ENCODE measurements at regions not wholly inside any gene's neighbourhood (a gene's known extent, or its start where the extent isn't known, plus 50 kb on each side); places are given as distances from the start of the nearest gene placed in this dataset.

GRCh38 chr4:151940926-151941617 is 180.3 kb upstream of the GATB start:
- 85 to 87% methylated on average over 1 of the region's 3 CpGs for WGBS, 2 experiments (ENCODE audit: insufficient coverage in 2 of 2)
- no peaks in the 10 kb centered on the region for H3K4me1 ChIP-seq (ENCODE audit: control insufficient read depth, insufficient read depth, low read length, poor library complexity, severe bottlenecking)
- H3K36me3 ChIP-seq (ENCODE audit: control insufficient read depth, insufficient read depth, low read length) = no peaks in the 10 kb centered on the region
- H3K27ac ChIP-seq (ENCODE audit: low read depth, low read length, severe bottlenecking) = no peak overlapping the region
- peaks cover 6% of the 10 kb centered on the region for H3K9me3 ChIP-seq (ENCODE audit: control insufficient read depth, low read length)
- H3K4me3 ChIP-seq (ENCODE audit: extremely low read depth, insufficient read depth, low read length, poor library complexity, severe bottlenecking) = no peak overlapping the region

- Histone ChIP-seq H3K36me3 (ENCODE audit: control insufficient read depth, insufficient read depth, low read length) (no peaks in the 10 kb centered on the region), H3K4me3 (ENCODE audit: extremely low read depth, insufficient read depth, low read length, poor library complexity, severe bottlenecking) (no peak overlapping the region), H3K9me3 (ENCODE audit: control insufficient read depth, low read length) (no peaks in the 10 kb centered on the region), H3K27ac (ENCODE audit: low read depth, low read length, severe bottlenecking) (no peak overlapping the region), H3K4me1 (ENCODE audit: control insufficient read depth, insufficient read depth, low read length, poor library complexity, severe bottlenecking) (no peaks in the 10 kb centered on the region)
- WGBS, 2 experiments (ENCODE audit: insufficient coverage in 2 of 2) = 86 to 100% methylated on average over 2 of the region's 2 CpGs
Observed at GRCh38 chr4:151940291-151940690, 179.5 kb upstream of the GATB start.

- Histone ChIP-seq H3K4me3 (ENCODE audit: extremely low read depth, insufficient read depth, low read length, poor library complexity, severe bottlenecking) (no peak overlapping the region), H3K36me3 (ENCODE audit: control insufficient read depth, insufficient read depth, low read length) (no peaks in the 10 kb centered on the region), H3K27ac (ENCODE audit: low read depth, low read length, severe bottlenecking) (no peak overlapping the region), H3K4me1 (ENCODE audit: control insufficient read depth, insufficient read depth, low read length, poor library complexity, severe bottlenecking) (no peaks in the 10 kb centered on the region), H3K9me3 (ENCODE audit: control insufficient read depth, low read length) (no peaks in the 10 kb centered on the region)
- 80 to 83% methylated on average over 1 to 2 of the region's 3 CpGs for WGBS, 2 experiments (ENCODE audit: insufficient coverage in 2 of 2)
Observed at GRCh38 chr4:151939670-151940069, 178.9 kb upstream of the GATB start.

- no peak overlapping the region for H3K27ac ChIP-seq (ENCODE audit: low read depth, low read length, severe bottlenecking)
- WGBS, 2 experiments (ENCODE audit: insufficient coverage in 2 of 2) = 100% methylated on average over 1 of the region's 1 CpG; no CpG with 5 or more reads in 1 of the 2 experiments
- no peaks in the 10 kb centered on the region for H3K4me1 ChIP-seq (ENCODE audit: control insufficient read depth, insufficient read depth, low read length, poor library complexity, severe bottlenecking)
- no peak overlapping the region for H3K4me3 ChIP-seq (ENCODE audit: extremely low read depth, insufficient read depth, low read length, poor library complexity, severe bottlenecking)
- no peaks in the 10 kb centered on the region for H3K36me3 ChIP-seq (ENCODE audit: control insufficient read depth, insufficient read depth, low read length)
- no peaks in the 10 kb centered on the region for H3K9me3 ChIP-seq (ENCODE audit: control insufficient read depth, low read length)
Observed at GRCh38 chr4:151935411-151935810, 174.6 kb upstream of the GATB start.

GRCh38 chr4:151934766-151935165 is 174.0 kb upstream of the GATB start:
- Histone ChIP-seq H3K4me1 (ENCODE audit: control insufficient read depth, insufficient read depth, low read length, poor library complexity, severe bottlenecking) (no peaks in the 10 kb centered on the region), H3K36me3 (ENCODE audit: control insufficient read depth, insufficient read depth, low read length) (no peaks in the 10 kb centered on the region), H3K9me3 (ENCODE audit: control insufficient read depth, low read length) (no peaks in the 10 kb centered on the region), H3K27ac (ENCODE audit: low read depth, low read length, severe bottlenecking) (no peak overlapping the region), H3K4me3 (ENCODE audit: extremely low read depth, insufficient read depth, low read length, poor library complexity, severe bottlenecking) (no peak overlapping the region)
- 94 to 100% methylated on average over 1 to 4 of the region's 5 CpGs for WGBS, 2 experiments (ENCODE audit: insufficient coverage in 2 of 2)

GRCh38 chr4:151933122-151933827 is 172.5 kb upstream of the GATB start:
- Histone ChIP-seq H3K4me1 (ENCODE audit: control insufficient read depth, insufficient read depth, low read length, poor library complexity, severe bottlenecking) (no peaks in the 10 kb centered on the region), H3K9me3 (ENCODE audit: control insufficient read depth, low read length) (no peaks in the 10 kb centered on the region), H3K27ac (ENCODE audit: low read depth, low read length, severe bottlenecking) (no peak overlapping the region), H3K36me3 (ENCODE audit: control insufficient read depth, insufficient read depth, low read length) (no peaks in the 10 kb centered on the region), H3K4me3 (ENCODE audit: extremely low read depth, insufficient read depth, low read length, poor library complexity, severe bottlenecking) (no peak overlapping the region)
- WGBS, 2 experiments (ENCODE audit: insufficient coverage in 2 of 2) = 85 to 97% methylated on average over 9 to 11 of the region's 13 CpGs

- no peaks in the 10 kb centered on the region for H3K36me3 ChIP-seq (ENCODE audit: control insufficient read depth, insufficient read depth, low read length)
- WGBS, 2 experiments (ENCODE audit: insufficient coverage in 2 of 2) = 100% methylated on average over 1 of the region's 2 CpGs
Observed at GRCh38 chr4:151931563-151931962, 170.8 kb upstream of the GATB start.

GRCh38 chr4:151930372-151930771 is 169.6 kb upstream of the GATB start:
- WGBS, 2 experiments (ENCODE audit: insufficient coverage in 2 of 2) = 100% methylated on average over 1 of the region's 2 CpGs; no CpG with 5 or more reads in 1 of the 2 experiments
- no peaks in the 10 kb centered on the region for H3K36me3 ChIP-seq (ENCODE audit: control insufficient read depth, insufficient read depth, low read length)

More at GRCh38 chr4:151931563-151931962, 170.8 kb upstream of the GATB start:
- no peaks in the 10 kb centered on the region for H3K9me3 ChIP-seq (ENCODE audit: control insufficient read depth, low read length)
- H3K27ac ChIP-seq (ENCODE audit: low read depth, low read length, severe bottlenecking) = no peak overlapping the region
- no peaks in the 10 kb centered on the region for H3K4me1 ChIP-seq (ENCODE audit: control insufficient read depth, insufficient read depth, low read length, poor library complexity, severe bottlenecking)
- H3K4me3 ChIP-seq (ENCODE audit: extremely low read depth, insufficient read depth, low read length, poor library complexity, severe bottlenecking) = no peak overlapping the region

GRCh38 chr4:151928112-151928511 is 167.3 kb upstream of the GATB start:
- Histone ChIP-seq H3K4me1 (ENCODE audit: control insufficient read depth, insufficient read depth, low read length, poor library complexity, severe bottlenecking) (no peaks in the 10 kb centered on the region), H3K36me3 (ENCODE audit: control insufficient read depth, insufficient read depth, low read length) (no peaks in the 10 kb centered on the region), H3K27ac (ENCODE audit: low read depth, low read length, severe bottlenecking) (no peak overlapping the region), H3K9me3 (ENCODE audit: control insufficient read depth, low read length) (no peaks in the 10 kb centered on the region), H3K4me3 (ENCODE audit: extremely low read depth, insufficient read depth, low read length, poor library complexity, severe bottlenecking) (no peak overlapping the region)
- WGBS, 2 experiments (ENCODE audit: insufficient coverage in 2 of 2) = 87 to 94% methylated on average over 5 of the region's 5 CpGs

More at GRCh38 chr4:151930372-151930771, 169.6 kb upstream of the GATB start:
- H3K27ac ChIP-seq (ENCODE audit: low read depth, low read length, severe bottlenecking) = no peak overlapping the region
- H3K4me1 ChIP-seq (ENCODE audit: control insufficient read depth, insufficient read depth, low read length, poor library complexity, severe bottlenecking) = no peaks in the 10 kb centered on the region
- H3K9me3 ChIP-seq (ENCODE audit: control insufficient read depth, low read length) = no peaks in the 10 kb centered on the region
- H3K4me3 ChIP-seq (ENCODE audit: extremely low read depth, insufficient read depth, low read length, poor library complexity, severe bottlenecking) = no peak overlapping the region

- Histone ChIP-seq H3K4me3 (ENCODE audit: extremely low read depth, insufficient read depth, low read length, poor library complexity, severe bottlenecking) (no peak overlapping the region), H3K27ac (ENCODE audit: low read depth, low read length, severe bottlenecking) (no peak overlapping the region), H3K36me3 (ENCODE audit: control insufficient read depth, insufficient read depth, low read length) (no peaks in the 10 kb centered on the region), H3K9me3 (ENCODE audit: control insufficient read depth, low read length) (no peaks in the 10 kb centered on the region), H3K4me1 (ENCODE audit: control insufficient read depth, insufficient read depth, low read length, poor library complexity, severe bottlenecking) (peaks cover 5% of the 10 kb centered on the region)
- 83 to 88% methylated on average over 3 to 5 of the region's 5 CpGs for WGBS, 2 experiments (ENCODE audit: insufficient coverage in 2 of 2)
Observed at GRCh38 chr4:151922811-151923210, 162.0 kb upstream of the GATB start.

- 67 to 90% methylated on average over 2 to 3 of the region's 4 CpGs for WGBS, 2 experiments (ENCODE audit: insufficient coverage in 2 of 2)
- Histone ChIP-seq H3K4me3 (ENCODE audit: extremely low read depth, insufficient read depth, low read length, poor library complexity, severe bottlenecking) (no peak overlapping the region), H3K36me3 (ENCODE audit: control insufficient read depth, insufficient read depth, low read length) (no peaks in the 10 kb centered on the region), H3K4me1 (ENCODE audit: control insufficient read depth, insufficient read depth, low read length, poor library complexity, severe bottlenecking) (peaks cover 5% of the 10 kb centered on the region), H3K9me3 (ENCODE audit: control insufficient read depth, low read length) (no peaks in the 10 kb centered on the region), H3K27ac (ENCODE audit: low read depth, low read length, severe bottlenecking) (no peak overlapping the region)
Observed at GRCh38 chr4:151922306-151922705, 161.5 kb upstream of the GATB start.
